Embryonic facial prominence (tissue), 1 donor: ENCODE measurements at regions not wholly inside any gene's neighbourhood (a gene's known extent, or its start where the extent isn't known, plus 50 kb on each side); places are given as distances from the start of the nearest gene placed in this dataset.

Experiments used
- DNase-seq: peaks from one replicate; pipeline ENCODE4 v3.0.0-alpha.2; 2016; ENCODE audit errors: extremely low spot score

DNA sequence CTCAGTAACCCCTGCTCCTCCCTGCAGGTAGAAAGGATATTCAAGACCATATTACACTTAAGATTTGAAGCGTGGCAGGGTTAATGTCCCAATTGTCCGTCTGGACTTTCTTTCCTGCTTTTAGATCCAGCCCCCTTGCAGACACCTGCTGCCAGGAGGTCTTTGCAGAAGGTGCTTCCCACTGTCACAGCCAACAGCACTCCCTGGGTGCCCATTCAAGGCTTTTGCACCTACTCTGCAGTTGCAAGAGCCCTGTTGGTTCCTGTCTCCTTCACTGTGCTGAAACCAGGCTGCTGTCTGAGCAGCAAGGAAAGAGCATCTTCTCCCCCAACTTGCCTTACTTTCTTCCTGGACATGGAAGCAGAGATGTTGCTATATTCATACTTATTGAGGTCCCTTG is 1043.0 kb upstream of the POU3F3 start:
- DNase-seq: no peak

DNA sequence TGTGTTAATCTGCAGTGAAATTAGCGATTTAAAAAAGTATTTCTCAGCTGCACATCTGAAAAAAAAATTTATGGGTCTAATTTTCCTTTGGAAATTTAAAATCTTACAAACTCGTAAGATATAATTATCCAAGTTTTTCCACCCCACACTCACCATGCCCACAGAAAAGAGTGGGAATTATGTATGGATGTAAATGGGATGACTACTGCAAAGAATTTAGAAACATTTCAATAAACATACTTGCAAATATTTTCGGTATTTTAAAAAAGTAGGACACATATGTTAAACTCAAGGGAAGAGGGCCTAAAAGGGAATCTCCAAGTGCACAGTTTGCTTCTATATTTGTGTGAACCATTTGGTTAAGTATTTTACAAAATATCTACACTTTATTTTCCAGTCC is 1039.9 kb upstream of the POU3F3 start:
- DNase-seq: no peak

DNA sequence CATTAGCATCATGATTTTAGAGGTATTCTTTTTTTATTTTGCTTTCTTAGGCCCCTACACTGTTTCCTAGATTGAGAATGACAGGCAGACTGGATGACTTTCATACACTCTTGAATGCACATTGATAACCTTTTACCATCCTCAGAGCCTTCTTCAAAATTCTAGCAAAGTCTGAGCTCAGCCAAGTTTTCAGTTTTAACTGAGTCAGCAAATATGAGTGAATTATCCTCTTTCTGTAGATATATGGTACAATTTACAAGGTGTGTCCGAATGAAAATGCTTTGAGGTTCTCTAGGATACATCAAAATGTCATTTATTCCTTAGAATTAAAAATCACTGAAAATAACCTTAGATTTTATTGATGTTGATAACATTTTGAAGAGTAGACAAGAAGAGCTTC is 1038.2 kb upstream of the POU3F3 start:
- no peak for DNase-seq

DNA sequence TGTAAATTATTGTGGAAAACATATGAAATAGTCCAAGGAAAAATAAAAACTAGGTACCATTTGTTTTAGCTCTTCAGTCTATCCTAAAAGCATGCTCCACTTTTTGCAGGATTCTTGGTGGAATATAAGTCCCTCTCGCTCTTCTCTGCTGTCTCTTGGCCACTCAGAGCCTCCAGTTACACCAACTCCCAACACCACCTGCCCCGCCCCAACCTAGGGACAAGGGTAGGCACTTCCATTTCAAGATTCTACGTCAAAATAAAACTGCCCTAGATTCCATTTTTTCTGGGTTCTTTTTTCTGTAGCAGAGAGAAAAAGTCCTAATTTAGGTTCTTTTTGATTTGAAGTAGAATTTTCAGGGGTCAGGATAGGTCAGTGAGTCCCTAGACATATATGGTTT is 1036.2 kb upstream of the POU3F3 start:
- no peak for DNase-seq

DNA sequence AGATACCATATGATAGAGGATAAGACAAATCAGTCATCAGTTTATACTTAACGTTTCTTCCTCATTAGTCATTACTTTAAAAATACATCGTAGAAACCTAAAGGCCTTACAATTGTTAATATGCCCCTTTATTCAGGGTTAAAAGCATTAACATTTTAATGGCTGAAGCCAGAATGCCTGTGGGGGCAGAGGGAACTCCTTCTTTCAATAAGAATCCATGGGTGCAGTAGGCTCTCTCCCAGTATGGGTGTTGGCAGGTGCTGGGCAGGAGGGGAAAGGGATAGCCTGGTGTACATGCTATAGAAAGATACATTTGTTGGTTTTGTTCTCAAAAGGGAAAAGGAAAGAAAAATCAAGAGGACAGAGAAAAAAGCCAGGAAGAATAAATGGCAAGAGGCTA is 1035.7 kb upstream of the POU3F3 start:
- no peak for DNase-seq

DNA sequence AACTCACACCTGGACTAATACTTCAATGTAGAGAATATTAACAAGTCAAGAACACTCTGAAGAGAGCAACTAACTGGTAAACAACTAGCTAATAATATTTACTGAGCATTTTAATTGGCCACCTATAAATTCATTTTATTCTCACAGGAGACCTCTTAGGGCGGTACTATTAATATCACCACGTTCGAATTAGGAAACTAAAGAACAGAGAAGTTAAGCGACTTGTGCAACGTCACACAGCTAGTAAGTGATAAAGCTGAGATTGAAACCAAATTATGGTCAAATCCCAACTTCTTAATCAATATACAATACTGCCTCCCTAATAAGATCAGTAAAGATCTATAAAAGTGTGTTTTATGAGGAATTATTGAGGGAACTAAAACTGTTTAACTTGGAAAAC is 1034.3 kb upstream of the POU3F3 start:
- no peak for DNase-seq

DNA sequence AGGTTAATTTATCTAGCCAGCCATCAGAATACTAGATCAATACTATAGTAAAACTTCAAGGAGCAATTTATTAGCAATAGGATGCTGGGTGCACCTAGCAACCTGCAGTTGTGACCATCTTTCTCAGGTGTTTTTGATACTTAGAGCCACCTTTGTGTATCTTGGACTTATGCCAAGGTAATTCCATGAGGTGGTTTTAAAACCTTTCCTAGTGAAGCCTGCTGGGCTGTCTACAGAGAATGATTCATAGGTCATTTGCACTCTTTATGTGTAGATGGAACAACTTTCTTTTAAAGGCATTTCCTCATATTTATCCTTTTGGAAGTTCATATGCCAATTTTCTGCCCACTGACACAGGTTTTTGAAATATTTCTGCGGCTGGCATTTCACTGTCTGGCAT is 1030.1 kb upstream of the POU3F3 start:
- DNase-seq: no peak

DNA sequence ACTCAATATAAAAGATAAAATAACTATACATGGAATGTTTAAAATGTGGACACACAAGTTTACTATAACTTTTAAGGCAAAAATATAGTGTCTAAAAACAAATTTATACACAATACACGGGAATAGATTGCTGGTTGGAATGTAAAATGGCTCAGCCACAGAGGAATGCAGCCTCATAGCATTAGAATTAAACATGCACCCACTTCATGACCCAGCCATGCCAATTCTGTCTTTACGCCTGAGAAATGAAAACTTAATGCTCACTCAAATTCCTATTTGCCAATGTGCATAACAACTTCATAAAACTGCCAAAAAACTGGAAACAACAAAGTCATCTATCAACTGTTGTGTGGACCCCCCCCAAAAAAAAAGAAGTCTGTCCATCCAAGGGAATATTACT is 1006.6 kb upstream of the POU3F3 start:
- no peak for DNase-seq

DNA sequence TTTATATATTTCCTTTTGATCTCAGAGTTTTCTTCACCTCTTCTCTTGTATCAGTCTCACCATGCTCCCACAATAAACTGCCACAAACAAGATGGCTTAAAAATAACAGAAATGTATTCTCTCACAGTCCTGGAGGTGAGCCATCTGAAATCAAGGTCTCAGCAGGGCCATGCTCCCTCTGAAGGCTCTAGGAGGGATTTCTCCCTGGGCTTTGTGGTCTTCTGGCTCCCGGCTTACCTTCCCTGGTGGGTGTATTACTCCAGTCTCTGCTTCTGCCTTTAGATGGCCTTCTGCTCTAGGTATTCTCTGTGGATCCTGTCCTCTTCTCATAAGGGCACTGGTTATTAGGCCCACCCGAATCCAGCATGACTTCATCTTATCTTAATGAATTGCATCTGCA is 994.7 kb upstream of the POU3F3 start:
- DNase-seq: no peak

DNA sequence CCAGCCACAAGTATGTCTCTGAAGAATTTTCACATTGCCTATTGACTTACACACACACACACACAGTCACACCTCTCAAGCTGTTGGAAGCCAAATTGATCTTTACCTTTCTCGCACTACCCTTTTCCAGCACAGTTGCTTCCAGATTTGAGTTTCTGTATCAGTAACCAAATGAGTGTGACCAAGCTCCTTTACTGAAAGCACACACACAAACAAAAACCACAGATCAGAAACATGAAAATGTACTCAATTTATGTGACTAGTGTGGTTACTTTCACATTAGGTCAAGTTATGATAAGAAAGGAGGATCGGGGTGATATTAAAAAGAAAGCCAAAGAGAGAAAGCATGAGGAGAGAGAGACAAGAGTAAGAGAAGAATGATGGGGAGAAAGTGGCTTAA is 993.9 kb upstream of the POU3F3 start:
- DNase-seq: no peak

DNA sequence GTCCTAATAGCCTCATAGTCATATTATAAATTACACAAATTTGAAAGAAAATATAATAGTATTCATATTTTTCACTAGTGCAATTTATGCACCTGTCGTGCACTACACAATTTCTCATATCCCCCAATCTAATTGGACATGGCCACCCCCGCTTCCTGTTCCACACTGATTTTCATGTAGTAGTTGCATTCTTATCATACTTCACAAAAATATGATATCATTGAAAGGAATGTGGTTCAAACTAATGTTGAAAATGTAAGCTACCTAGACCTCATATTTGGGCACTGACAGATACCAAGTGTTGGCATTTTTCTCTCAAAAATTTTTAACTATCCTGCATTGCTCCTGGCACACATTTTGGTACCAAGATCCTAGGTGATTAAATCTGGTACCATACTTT is 985.5 kb upstream of the POU3F3 start:
- no peak for DNase-seq

DNA sequence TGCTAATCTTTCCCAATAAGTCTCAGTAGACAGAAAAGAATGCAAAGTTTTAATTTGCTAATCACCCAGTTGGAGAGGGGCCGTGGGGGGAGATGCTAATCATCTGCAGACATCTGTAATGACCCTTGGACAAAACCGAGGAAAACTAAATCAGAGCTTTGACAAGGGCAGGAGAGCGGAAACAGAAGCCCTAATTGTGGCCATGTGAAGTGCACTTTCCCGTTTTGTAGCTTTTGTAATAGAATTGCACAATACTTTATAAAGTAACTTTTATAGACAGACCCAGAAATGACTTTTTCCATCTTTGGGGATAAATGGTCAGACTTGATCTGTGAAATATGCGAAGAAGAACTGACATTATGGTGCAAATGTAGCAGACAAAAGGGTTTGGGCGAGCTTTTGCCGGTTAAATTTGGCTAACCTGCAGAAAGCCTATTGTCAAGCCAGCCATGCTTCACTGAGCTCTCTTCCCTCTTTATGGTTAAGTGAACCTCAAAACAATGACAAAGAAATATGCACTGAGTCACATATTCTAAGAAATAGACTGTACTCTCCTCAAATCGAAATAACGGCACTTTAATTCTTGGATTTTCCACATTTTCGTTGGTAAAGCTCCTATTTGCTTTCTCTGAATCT is 980.1 kb upstream of the POU3F3 start:
- DNase-seq: no peak

DNA sequence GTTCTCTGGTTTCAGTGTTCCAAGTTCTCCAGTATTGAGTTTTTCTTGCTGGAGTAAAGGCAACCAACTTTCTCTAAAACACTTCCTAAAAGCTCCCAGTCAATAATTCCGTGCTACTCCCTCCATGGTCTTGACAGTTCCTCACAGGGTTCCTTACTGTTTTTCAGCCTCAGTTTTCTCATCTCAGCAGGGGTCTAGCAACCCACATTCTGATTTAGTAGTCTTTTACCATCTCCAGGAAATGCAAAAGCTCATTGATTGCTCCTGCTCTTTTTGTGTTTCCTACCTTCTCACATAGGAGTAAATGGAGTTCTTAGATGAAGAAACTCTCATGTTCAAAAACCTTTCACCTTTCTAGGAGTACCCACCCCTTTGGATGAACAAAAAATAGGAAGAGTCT is 978.8 kb upstream of the POU3F3 start:
- DNase-seq: no peak

DNA sequence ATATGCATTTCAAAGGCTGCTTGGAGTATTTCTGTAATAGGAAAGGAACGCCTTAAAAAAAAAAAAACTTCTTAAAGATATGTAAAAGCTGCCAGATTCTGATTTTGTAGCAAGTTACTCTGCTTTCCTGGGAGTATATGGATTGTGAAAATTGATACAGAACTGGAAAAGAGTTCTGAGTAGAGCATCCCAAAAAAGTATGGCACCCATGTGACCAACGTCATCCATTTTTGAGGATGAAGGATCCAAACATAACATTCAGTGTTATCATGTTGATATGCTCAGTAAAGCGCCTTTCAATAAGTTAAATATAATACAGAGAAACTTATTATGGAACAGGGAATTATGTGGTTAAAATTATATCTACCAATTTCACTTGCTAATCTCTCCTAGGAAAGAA is 978.4 kb upstream of the POU3F3 start:
- DNase-seq: no peak

DNA sequence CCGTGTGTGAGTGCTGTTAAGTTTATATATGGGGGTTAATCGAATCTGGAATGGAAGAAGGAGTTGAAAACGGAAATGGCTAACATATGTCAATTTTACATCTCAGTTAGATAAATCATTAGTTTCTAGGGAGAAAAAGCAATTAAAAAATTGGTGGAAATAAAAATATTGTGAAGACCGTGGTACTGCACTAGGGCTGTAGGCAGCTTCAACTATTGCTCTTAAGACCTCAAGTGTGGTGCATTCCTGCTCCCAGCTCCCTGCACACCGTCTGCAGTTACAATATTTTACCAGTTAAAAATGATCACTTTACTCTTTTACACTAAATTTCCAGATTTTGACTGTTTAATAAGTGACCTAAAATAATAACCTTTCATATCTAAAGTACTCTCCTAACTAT is 977.3 kb upstream of the POU3F3 start:
- no peak for DNase-seq

DNA sequence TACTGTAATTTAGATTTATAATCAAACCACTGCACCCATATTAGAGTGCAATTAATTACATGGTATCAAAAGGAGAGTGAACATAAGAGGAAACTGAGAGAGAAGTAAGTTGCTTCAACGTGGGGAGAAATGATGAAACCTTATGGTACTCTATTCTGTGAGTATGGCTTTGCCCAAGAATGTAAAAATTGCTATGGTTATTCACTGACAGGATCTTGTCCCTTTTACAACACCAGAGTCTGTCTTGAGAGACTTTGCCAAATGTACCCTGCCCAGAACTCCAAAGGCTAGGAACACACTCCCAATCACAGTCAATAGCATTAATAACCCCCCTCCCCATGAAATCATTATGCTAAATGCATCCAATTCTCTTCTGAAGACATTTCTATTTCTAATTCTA is 974.8 kb upstream of the POU3F3 start:
- DNase-seq: no peak

DNA sequence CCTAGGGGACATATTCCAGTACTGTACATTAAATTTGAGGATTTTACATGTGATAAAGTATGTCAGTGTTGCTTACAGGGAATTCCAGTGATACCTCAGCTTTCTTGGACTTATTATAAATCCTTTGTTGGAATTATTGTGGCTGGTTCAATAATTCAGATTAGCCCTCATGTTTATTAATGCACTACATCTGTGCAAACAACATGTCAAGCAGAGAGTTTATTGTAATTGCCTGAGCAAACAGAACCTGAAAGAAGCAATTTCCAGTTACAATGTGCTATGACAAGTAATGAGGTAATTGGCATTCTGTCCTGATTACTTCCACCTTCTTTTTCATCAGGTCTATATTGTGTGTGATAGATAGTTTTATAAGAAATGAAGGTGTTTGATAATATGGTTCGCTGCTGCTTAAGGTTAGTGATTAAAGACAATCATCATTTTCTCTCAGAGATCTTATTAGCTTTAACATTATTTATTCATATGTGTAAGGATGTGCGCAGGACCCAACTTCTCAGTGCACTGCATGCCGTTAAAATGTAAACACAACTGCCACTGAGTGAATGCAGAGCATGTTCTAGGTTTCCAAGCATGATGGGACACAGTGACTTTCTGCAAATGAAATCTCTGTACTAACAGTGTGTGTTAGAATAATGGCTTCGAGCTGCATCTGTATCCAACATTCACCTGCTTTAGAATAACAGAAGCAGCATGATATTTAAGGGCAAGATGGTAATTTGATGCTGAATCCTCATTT is 973.7 kb upstream of the POU3F3 start:
- DNase-seq: no peak

DNA sequence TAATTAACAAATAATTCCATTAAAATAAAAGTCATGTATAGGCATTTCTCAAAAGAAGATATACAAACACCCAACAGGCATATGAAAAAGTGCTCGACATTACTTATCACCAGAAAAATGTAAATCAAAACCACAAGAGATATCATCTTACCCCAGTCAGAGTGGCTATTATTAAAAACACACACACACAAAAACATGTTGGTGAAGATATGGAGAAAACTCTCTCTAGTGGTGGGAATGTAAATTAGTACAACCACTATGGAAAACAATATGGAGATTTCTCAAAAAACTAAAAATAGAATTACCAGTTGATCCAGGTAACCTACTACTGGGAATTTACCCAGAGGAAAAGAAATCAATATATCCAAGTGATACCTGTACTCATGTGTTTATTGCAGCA is 966.3 kb upstream of the POU3F3 start:
- DNase-seq: no peak

DNA sequence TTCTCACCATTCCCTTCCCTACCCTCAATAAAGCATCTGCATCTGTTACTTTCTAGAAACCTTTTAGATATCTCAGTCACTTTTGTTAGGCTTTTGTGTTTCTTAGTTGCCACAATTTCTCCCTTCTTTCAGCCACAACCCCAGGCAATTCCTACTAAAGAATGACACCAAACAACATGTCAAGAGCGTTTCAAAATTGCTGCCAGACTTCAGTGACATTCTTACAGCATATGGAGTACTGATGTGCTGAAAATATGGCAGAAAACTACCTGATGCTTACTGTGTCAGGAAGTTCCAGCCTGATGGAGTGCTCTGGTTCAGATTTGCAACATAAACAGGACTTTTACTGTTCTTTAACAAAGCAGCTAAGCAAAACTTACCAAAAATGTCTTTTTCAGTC is 957.7 kb upstream of the POU3F3 start:
- no peak for DNase-seq

DNA sequence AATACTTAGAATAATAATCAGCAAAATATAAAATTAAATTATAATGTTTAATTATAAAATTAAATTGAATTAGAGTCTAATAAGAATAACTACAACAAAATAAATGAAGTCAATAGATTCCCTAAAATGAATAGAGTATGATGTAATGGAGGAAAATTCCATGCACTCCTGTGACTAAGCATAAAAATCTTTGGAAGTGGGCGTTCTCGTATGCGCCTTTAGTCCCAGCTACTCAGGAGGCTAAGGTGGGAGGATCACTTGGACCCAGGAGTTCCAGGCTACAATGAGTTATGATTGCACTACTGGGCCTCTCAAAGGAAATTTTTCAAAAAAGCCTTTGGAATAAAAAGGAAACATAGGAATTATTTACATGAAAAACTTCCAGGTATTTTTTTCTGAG is 955.4 kb upstream of the POU3F3 start:
- no peak for DNase-seq

DNA sequence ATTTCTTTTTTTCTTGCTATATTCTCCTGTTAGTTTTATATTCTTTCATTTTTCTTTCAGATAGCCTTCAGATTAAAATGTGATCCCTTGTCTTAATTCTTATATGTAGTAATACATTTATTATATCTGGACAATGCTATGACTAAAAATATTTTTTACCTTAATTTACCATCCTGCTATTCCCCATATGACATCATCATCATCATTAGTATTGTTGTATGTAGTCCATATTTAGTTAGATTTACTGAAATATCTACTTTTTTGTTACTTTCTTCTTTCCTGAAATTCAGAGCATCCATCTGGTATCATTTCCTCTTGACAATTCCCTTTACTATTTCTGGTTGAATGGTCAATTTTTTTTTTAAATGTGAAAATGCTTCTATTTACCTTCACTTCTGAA is 951.6 kb upstream of the POU3F3 start:
- DNase-seq: no peak

DNA sequence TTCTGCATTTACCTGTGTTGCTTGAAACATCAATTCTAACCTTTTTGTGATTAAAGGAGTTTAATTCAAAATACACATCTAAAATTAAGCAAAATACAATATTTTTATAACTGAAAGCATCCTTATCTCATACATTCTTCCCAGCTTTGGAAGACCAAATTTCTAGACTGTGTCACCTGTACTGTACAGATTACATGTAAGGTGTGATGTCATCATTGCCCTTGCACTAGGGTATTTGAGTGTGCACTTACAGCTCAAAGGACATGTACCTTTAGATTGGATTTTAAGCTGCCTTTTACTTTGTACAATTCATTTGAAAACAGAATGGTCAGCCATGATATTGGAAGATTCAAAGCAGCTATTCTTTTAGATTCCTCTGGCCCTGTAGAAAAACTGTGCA is 932.8 kb upstream of the POU3F3 start:
- no peak for DNase-seq

DNA sequence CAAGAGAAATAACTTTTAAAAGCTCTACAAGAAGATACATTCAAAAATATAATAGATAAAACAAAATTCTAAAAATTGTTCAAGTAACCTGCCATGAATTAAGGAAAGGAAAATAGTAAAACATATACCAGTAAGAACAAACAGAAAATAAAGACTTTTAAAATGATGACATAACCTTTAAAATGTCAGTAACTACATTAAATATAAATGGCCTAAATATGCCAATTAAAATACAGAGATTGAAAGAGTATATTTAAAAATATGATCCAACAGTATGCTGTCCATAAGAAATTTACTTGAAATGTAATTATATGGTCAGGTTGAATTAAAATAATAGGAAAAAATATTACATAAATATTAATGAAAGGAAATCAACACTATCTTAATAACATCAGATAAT is 911.7 kb upstream of the POU3F3 start:
- DNase-seq: no peak

DNA sequence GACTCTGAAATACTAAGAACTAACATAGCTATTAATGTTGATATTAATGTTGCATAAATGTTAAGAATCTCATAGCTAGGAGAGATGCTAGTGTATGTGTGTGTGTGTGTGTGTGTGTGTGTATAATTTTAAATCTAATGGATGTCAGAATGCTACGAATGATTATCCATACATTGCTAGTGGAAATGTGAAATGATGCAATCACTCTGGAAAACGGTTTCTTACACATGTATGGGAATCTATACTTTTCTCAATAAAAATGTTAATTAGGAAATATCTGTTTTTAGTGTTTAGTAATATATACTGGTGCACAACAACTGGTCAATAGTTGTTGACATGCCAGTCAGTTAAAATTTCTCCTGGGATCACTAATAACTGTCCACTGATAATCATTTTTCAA is 908.8 kb upstream of the POU3F3 start:
- no peak for DNase-seq
